NCI-H1105 treated with DMSO at 0.1 percent for 48 hours (cell line): ENCODE measurements at regions not wholly inside any gene's neighbourhood (a gene's known extent, or its start where the extent isn't known, plus 50 kb on each side); places are given as distances from the start of the nearest gene placed in this dataset.
"Not testable (repeated sequence)": the region's sequence is repeated elsewhere in the genome, so short reads cannot be mapped to it uniquely, and the experiment has no call there.

ENCODE experiments used
- DNase-seq: peaks from one replicate; lab custom pipeline; 2025; lab: John Stamatoyannopoulos, UW

GRCh38 chr11:44452827-44453572, 112.5 kb upstream of the CD82 start:
- no peak for DNase-seq

- DNase-seq = no peak
These were observed 111.6 kb upstream of the CD82 start for GRCh38 chr11:44453871-44454270.

GRCh38 chr11:44454666-44455065, 110.8 kb upstream of the CD82 start:
- no peak for DNase-seq

- no peak for DNase-seq
These were observed 108.7 kb upstream of the CD82 start for GRCh38 chr11:44456544-44457300.

GRCh38 chr11:44457862-44458261, 107.6 kb upstream of the CD82 start:
- no peak for DNase-seq

GRCh38 chr11:44463751-44464150, 101.7 kb upstream of the CD82 start:
- DNase-seq = no peak

GRCh38 chr11:44464741-44465140, 100.7 kb upstream of the CD82 start:
- DNase-seq = peak; percentile 18

- DNase-seq = no peak
These were observed 98.8 kb upstream of the CD82 start for GRCh38 chr11:44466531-44467205.

- DNase-seq = no peak
These were observed 98.0 kb upstream of the CD82 start for GRCh38 chr11:44467413-44467812.

- no peak for DNase-seq
These were observed 97.5 kb upstream of the CD82 start for GRCh38 chr11:44467931-44468330.

- DNase-seq = no peak
These were observed 97.0 kb upstream of the CD82 start for GRCh38 chr11:44468345-44468988.

- no peak for DNase-seq
These were observed 96.1 kb upstream of the CD82 start for GRCh38 chr11:44469412-44469811.

- DNase-seq = no peak
These were observed 94.6 kb upstream of the CD82 start for GRCh38 chr11:44470854-44471253.

- DNase-seq = no peak
These were observed 93.9 kb upstream of the CD82 start for GRCh38 chr11:44471603-44472002.

- no peak for DNase-seq
These were observed 92.5 kb upstream of the CD82 start for GRCh38 chr11:44472916-44473315.

- no peak for DNase-seq
These were observed 90.8 kb upstream of the CD82 start for GRCh38 chr11:44474702-44475101.

GRCh38 chr11:44475114-44475686, 90.3 kb upstream of the CD82 start:
- no peak for DNase-seq

GRCh38 chr11:44482338-44482737, 83.1 kb upstream of the CD82 start:
- DNase-seq = not testable (repeated sequence)

GRCh38 chr11:44483919-44484610, 81.4 kb upstream of the CD82 start:
- no peak for DNase-seq

GRCh38 chr11:44488165-44488965, 77.1 kb upstream of the CD82 start:
- DNase-seq = no peak

GRCh38 chr11:44493383-44493782, 72.1 kb upstream of the CD82 start:
- no peak for DNase-seq
